ENCODE measurements at regions not wholly inside any gene's neighbourhood (a gene's known extent, or its start where the extent isn't known, plus 50 kb on each side); places are given as distances from the start of the nearest gene placed in this dataset.
A peak's percentile ranks its signal among the peaks of the same experiment; 100 is the strongest.
"Not testable (repeated sequence)": the region's sequence is repeated elsewhere in the genome, so short reads cannot be mapped to it uniquely, and the experiment has no call there.

- no peak overlapping the region for H3K27ac Mint-ChIP-seq (ENCODE audit: unreplicated experiment)
- H3K4me1 Mint-ChIP-seq (ENCODE audit: low read depth): no peaks in the 10 kb centered on the region
- no peaks in the 10 kb centered on the region for H3K27me3 Mint-ChIP-seq (ENCODE audit: low read depth)
- no peak for DNase-seq (ENCODE audit: low spot score)
- TF ChIP-seq, protein P1, sequence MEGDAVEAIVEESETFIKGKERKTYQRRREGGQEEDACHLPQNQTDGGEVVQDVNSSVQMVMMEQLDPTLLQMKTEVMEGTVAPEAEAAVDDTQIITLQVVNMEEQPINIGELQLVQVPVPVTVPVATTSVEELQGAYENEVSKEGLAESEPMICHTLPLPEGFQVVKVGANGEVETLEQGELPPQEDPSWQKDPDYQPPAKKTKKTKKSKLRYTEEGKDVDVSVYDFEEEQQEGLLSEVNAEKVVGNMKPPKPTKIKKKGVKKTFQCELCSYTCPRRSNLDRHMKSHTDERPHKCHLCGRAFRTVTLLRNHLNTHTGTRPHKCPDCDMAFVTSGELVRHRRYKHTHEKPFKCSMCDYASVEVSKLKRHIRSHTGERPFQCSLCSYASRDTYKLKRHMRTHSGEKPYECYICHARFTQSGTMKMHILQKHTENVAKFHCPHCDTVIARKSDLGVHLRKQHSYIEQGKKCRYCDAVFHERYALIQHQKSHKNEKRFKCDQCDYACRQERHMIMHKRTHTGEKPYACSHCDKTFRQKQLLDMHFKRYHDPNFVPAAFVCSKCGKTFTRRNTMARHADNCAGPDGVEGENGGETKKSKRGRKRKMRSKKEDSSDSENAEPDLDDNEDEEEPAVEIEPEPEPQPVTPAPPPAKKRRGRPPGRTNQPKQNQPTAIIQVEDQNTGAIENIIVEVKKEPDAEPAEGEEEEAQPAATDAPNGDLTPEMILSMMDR (IDR thresholded peaks at IDR 0.05): no peak
- no peaks in the 10 kb centered on the region for H3K36me3 Mint-ChIP-seq (ENCODE audit: low read depth)
- no peaks in the 10 kb centered on the region for H3K9me3 Mint-ChIP-seq (ENCODE audit: low read depth)
- no peak overlapping the region for H3K4me3 Mint-ChIP-seq (ENCODE audit: unreplicated experiment)
These were observed 113.4 kb upstream of the SLITRK5 start for GRCh38 chr13:87557788-87558187.

DNA sequence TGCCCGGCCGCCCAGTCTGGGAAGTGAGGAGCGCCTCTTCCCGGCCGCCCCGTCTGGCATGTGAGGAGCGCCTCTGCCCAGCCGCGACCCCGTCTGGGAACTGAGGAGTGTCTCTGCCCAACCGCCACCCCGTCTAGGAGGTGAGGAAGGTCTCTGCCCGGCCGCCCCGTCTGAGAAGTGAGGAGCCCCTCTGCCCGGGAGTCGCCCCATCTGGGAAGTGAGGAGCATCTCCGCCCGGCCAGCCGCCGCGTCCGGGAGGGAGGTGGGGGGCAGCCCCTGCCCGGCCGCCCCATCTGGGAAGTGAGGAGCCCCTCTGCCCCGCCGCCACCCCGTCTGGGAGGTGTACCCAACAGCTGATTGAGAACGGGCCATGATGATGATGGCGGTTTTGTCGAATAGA, 109.6 kb upstream of the SLITRK5 start:
- H3K4me3 Mint-ChIP-seq (ENCODE audit: unreplicated experiment); H3K4me1 Mint-ChIP-seq (ENCODE audit: low read depth); H3K27ac Mint-ChIP-seq (ENCODE audit: unreplicated experiment); H3K9me3 Mint-ChIP-seq (ENCODE audit: low read depth); H3K27me3 Mint-ChIP-seq (ENCODE audit: low read depth); H3K36me3 Mint-ChIP-seq (ENCODE audit: low read depth): not testable (repeated sequence)
- DNase-seq (ENCODE audit: low spot score): peak; percentile 91

DNA sequence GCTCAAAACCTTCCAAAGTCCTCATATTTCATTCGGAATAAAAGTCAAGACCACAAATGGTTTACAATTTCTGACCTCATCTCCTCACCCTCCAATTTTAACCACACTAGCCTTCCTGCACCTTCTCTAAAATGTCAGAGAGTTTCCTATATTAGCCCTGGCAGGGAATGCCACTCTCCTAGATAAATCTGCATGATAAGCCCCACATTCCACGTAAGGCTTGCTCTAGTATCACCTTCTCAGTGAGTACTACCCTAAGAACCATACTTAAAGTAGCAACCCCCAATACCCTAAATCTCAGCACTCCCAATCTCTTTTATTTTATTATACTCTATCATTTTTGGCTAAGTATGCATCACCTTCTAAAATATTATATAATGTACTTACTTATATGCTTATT, 100.5 kb upstream of the SLITRK5 start:
- H3K9me3 Mint-ChIP-seq (ENCODE audit: low read depth): peaks cover 4% of the 10 kb centered on the region
- no peak overlapping the region for H3K4me3 Mint-ChIP-seq (ENCODE audit: unreplicated experiment)
- no peaks in the 10 kb centered on the region for H3K36me3 Mint-ChIP-seq (ENCODE audit: low read depth)
- no peak for DNase-seq (ENCODE audit: low spot score)
- TF ChIP-seq, protein P1 (IDR thresholded peaks at IDR 0.05): no peak
- peaks cover 7% of the 10 kb centered on the region for H3K27me3 Mint-ChIP-seq (ENCODE audit: low read depth)
- H3K27ac Mint-ChIP-seq (ENCODE audit: unreplicated experiment): no peak overlapping the region
- no peaks in the 10 kb centered on the region for H3K4me1 Mint-ChIP-seq (ENCODE audit: low read depth)

DNA sequence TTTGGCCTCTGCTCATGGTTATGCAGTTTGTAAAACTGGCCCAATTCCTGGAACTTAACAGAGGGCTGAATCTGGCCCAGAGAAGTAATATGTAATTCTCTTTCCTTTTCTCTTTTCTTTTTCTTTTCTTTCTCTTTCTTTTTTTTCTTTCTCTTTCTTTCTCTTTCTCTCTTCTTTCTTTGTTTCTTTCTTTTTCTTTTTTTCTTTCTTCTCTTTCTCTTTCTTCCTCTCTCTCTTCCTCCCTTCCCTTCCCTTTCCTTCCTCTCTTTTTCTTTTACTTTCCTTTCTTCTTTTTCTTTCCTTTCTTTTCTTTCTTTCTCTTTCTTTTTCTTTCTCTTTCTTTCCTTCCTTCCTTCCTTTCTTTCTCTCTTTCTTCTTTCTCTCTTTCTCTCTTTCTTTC, 88.8 kb upstream of the SLITRK5 start:
- no peak overlapping the region for H3K4me3 Mint-ChIP-seq (ENCODE audit: unreplicated experiment)

DNA sequence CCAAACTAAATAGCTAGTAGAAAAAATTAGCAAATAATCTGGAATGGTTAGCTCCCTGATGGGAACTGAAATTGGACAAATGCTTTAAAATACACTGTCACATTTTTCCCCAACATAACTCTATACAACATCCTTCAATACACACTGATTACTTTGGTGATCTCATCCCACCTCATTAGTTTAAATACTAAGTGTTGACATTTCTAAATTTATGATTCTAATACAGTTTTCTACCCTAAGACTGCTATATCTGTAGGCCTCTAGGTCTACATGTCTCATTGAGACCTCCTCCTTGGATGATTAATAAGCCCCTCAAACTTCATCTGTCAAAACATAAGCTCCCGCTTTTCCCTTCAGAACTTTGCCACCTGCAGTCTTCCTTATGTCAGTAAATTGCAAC, 80.7 kb upstream of the SLITRK5 start:
- DNase-seq (ENCODE audit: low spot score): no peak
- TF ChIP-seq, protein P1 (IDR thresholded peaks at IDR 0.05): no peak
- Mint-ChIP-seq H3K36me3 (ENCODE audit: low read depth) (no peaks in the 10 kb centered on the region), H3K4me3 (ENCODE audit: unreplicated experiment) (no peak overlapping the region), H3K27ac (ENCODE audit: unreplicated experiment) (no peak overlapping the region), H3K27me3 (ENCODE audit: low read depth) (no peaks in the 10 kb centered on the region), H3K9me3 (ENCODE audit: low read depth) (no peaks in the 10 kb centered on the region), H3K4me1 (ENCODE audit: low read depth) (no peaks in the 10 kb centered on the region)

More for the DNA sequence above, 88.8 kb upstream of the SLITRK5 start:
- H3K9me3 Mint-ChIP-seq (ENCODE audit: low read depth): no peaks in the 10 kb centered on the region
- no peak for DNase-seq (ENCODE audit: low spot score)
- H3K36me3 Mint-ChIP-seq (ENCODE audit: low read depth): no peaks in the 10 kb centered on the region
- TF ChIP-seq, protein P1 (IDR thresholded peaks at IDR 0.05): no peak
- no peaks in the 10 kb centered on the region for H3K4me1 Mint-ChIP-seq (ENCODE audit: low read depth)
- H3K27me3 Mint-ChIP-seq (ENCODE audit: low read depth): peaks cover 7% of the 10 kb centered on the region
- H3K27ac Mint-ChIP-seq (ENCODE audit: unreplicated experiment): no peak overlapping the region

- H3K4me1 Mint-ChIP-seq (ENCODE audit: low read depth); H3K36me3 Mint-ChIP-seq (ENCODE audit: low read depth); DNase-seq (ENCODE audit: low spot score); H3K4me3 Mint-ChIP-seq (ENCODE audit: unreplicated experiment); H3K27me3 Mint-ChIP-seq (ENCODE audit: low read depth); H3K27ac Mint-ChIP-seq (ENCODE audit: unreplicated experiment): not testable (repeated sequence)
- peaks cover 10% of the 10 kb centered on the region for H3K9me3 Mint-ChIP-seq (ENCODE audit: low read depth)
These were observed 66.7 kb upstream of the SLITRK5 start for GRCh38 chr13:87604437-87604836.

Measured in chondrocyte (in vitro differentiated cells).